Lung (tissue), 11 donors: ENCODE measurements at regions not wholly inside any gene's neighbourhood (a gene's known extent, or its start where the extent isn't known, plus 50 kb on each side); places are given as distances from the start of the nearest gene placed in this dataset.

Experiments used
- ATAC-seq: fragments of 200-7000 bp; cut with Tn5 transposase; one replicate; pipeline ENCODE4 v1.9.1; 2020; ENCODE audit warnings: moderate number of reproducible peaks; ENCODE audit not compliant: insufficient read depth, low FRiP score
- DNase-seq, 3 donors: peaks; one replicate each; pipeline ENCODE4 v3.0.0-alpha.2; 2013 to 2017
- H3K27ac ChIP-seq, 2 donors: one replicate each; pipeline ENCODE4 v1.5.1; 2013; ENCODE audit warnings: mild to moderate bottlenecking in 2 of 2, moderate library complexity in 2 of 2, control low read depth in 1 of 2, inconsistent platforms in 1 of 2, low read depth in 1 of 2, low read length in 1 of 2
- H3K27me3 ChIP-seq, 3 donors: one replicate each; pipeline ENCODE4 v1.5.1; 2013; ENCODE audit warnings: low read length in 2 of 3; ENCODE audit not compliant: control insufficient read depth in 3 of 3, insufficient read depth in 3 of 3
- H3K36me3 ChIP-seq, 4 donors: one replicate each; pipeline ENCODE4 v1.5.1; 2013; ENCODE audit warnings: low read length in 4 of 4, mild to moderate bottlenecking in 1 of 4, moderate library complexity in 1 of 4; ENCODE audit not compliant: control insufficient read depth in 4 of 4, insufficient read depth in 4 of 4
- H3K4me1 ChIP-seq, 5 donors: one replicate each; pipeline ENCODE4 v1.5.1; 2013; ENCODE audit warnings: low read length in 5 of 5, mild to moderate bottlenecking in 2 of 5, moderate library complexity in 1 of 5; ENCODE audit not compliant: control insufficient read depth in 5 of 5, insufficient read depth in 5 of 5
- H3K4me3 ChIP-seq: one replicate; pipeline ENCODE4 v1.5.1; 2013; ENCODE audit warnings: mild to moderate bottlenecking, control low read depth, moderate library complexity
- H3K9ac ChIP-seq, 2 donors: one replicate each; pipeline ENCODE4 v1.5.1; 2013; ENCODE audit warnings: low read length in 2 of 2, control low read depth in 1 of 2; ENCODE audit not compliant: insufficient read depth in 1 of 2
- H3K9me3 ChIP-seq, 4 donors: one replicate each; pipeline ENCODE4 v1.5.1; 2013; ENCODE audit warnings: low read length in 3 of 4, mild to moderate bottlenecking in 1 of 4, moderate library complexity in 1 of 4; ENCODE audit not compliant: control insufficient read depth in 4 of 4, insufficient read depth in 3 of 4
- WGBS, 2 donors: extraction: QIAGEN DNeasy Blood & Tissue Kit; methylation state at CpG; one replicate each; pipeline ENCODE4 v1.1.7; 2013; 5-methylcytosine and 5-hydroxymethylcytosine counted together
- TF ChIP-seq, protein P1 (sequence below): IDR thresholded peaks from 2 replicates; pipeline ENCODE4 v1.5.1; 2012; ENCODE audit warnings: mild to moderate bottlenecking; ENCODE audit errors: control extremely low read depth, extremely low read depth
- donor health status: control.
- donor health status: control.
- donor health status: Bipolar disorder and iron deficiency.
- donor health status: healthy.
- donor health status: DM: yes; HTN: yes; CAD: no.

DNA sequence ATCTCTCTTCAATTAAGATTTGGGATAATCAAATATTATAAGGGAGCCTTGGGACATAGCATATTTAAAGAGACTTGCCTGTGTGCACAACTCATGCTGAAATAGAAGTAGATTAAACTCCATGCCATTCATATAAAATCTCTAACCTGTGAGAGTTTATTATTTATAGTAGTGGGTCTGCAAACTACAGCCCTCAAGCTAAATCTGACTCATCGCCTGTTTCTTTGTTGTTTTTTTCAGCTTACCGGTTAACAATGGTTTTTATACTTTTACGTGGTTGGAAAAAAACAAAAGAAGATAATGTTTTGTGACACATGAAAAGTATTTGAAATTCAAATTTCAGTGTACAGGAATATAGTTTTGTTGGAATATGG, 61.9 kb upstream of the GHR start:
- no peaks in the 10 kb centered on the region for H3K4me1 ChIP-seq
- H3K27ac ChIP-seq = no peak overlapping the region
- no peak overlapping the region for H3K9ac ChIP-seq
- ATAC-seq = no peak
- peaks cover 0 to 2% (median 0%) of the 10 kb centered on the region in 4 donors for H3K9me3 ChIP-seq
- no peaks in the 10 kb centered on the region for H3K36me3 ChIP-seq
- no peak for DNase-seq
- H3K4me3 ChIP-seq = no peak overlapping the region
- no peaks in the 10 kb centered on the region for H3K27me3 ChIP-seq
- 57 to 62% methylated on average over 3 of the region's 3 CpGs for WGBS, 2 donors
- TF ChIP-seq, protein P1, sequence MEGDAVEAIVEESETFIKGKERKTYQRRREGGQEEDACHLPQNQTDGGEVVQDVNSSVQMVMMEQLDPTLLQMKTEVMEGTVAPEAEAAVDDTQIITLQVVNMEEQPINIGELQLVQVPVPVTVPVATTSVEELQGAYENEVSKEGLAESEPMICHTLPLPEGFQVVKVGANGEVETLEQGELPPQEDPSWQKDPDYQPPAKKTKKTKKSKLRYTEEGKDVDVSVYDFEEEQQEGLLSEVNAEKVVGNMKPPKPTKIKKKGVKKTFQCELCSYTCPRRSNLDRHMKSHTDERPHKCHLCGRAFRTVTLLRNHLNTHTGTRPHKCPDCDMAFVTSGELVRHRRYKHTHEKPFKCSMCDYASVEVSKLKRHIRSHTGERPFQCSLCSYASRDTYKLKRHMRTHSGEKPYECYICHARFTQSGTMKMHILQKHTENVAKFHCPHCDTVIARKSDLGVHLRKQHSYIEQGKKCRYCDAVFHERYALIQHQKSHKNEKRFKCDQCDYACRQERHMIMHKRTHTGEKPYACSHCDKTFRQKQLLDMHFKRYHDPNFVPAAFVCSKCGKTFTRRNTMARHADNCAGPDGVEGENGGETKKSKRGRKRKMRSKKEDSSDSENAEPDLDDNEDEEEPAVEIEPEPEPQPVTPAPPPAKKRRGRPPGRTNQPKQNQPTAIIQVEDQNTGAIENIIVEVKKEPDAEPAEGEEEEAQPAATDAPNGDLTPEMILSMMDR = no peak

DNA sequence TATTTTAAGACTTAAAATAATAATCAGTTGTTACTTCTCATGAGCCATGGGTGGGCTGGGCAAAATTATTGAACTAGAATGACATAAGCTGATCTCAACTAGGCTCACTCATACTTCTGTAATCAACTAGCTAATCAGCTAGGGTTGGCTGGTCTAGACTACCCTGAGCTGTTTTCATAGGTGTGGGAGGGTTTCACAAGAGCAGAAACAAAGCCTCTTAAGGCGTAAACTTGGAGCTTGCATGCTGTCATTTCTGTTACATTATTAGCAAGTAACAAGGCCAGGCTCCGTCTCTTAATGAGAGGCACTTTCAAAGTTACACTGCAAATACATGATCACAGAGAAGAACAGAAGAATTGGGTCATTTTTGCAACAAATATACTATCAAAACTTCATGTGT, 57.2 kb upstream of the GHR start:
- Histone ChIP-seq H3K27me3 (no peaks in the 10 kb centered on the region), H3K4me1 (no peaks in the 10 kb centered on the region), H3K9ac (no peak overlapping the region), H3K36me3 (no peaks in the 10 kb centered on the region), H3K27ac (no peak overlapping the region), H3K9me3 (no peaks in the 10 kb centered on the region), H3K4me3 (no peak overlapping the region)
- no peak for DNase-seq
- 80 to 82% methylated on average over 2 of the region's 2 CpGs for WGBS, 2 donors
- TF ChIP-seq, protein P1 = no peak
- no peak for ATAC-seq
